ENCODE measurements at regions not wholly inside any gene's neighbourhood (a gene's known extent, or its start where the extent isn't known, plus 50 kb on each side); places are given as distances from the start of the nearest gene placed in this dataset.

GRCh38 chr18:56256659-56257058 lies 381.7 kb downstream of the TXNL1 start:
- Histone ChIP-seq H3K36me3 (ENCODE audit: control insufficient read depth, insufficient read depth, low read length) (no peaks in the 10 kb centered on the region), H3K4me3 (ENCODE audit: low read depth, low read length) (no peak overlapping the region), H3K4me1 (no peaks in the 10 kb centered on the region), H3K9me3 (no peaks in the 10 kb centered on the region), H3K27me3 (replicated peaks; ENCODE audit: control insufficient read depth, insufficient read depth, low read length) (no peaks in the 10 kb centered on the region)
- Mint-ChIP-seq H3K27ac (ENCODE audit: unreplicated experiment) (no peak overlapping the region), H3K9me3 (ENCODE audit: unreplicated experiment) (no peaks in the 10 kb centered on the region), H3K4me1 (ENCODE audit: low read depth, unreplicated experiment) (no peaks in the 10 kb centered on the region), H3K4me3 (ENCODE audit: unreplicated experiment) (no peak overlapping the region), H3K36me3 (ENCODE audit: insufficient read depth, unreplicated experiment) (no peaks in the 10 kb centered on the region), H3K27me3 (ENCODE audit: insufficient read depth, unreplicated experiment) (peaks cover 5% of the 10 kb centered on the region)
- TF ChIP-seq, protein P1, sequence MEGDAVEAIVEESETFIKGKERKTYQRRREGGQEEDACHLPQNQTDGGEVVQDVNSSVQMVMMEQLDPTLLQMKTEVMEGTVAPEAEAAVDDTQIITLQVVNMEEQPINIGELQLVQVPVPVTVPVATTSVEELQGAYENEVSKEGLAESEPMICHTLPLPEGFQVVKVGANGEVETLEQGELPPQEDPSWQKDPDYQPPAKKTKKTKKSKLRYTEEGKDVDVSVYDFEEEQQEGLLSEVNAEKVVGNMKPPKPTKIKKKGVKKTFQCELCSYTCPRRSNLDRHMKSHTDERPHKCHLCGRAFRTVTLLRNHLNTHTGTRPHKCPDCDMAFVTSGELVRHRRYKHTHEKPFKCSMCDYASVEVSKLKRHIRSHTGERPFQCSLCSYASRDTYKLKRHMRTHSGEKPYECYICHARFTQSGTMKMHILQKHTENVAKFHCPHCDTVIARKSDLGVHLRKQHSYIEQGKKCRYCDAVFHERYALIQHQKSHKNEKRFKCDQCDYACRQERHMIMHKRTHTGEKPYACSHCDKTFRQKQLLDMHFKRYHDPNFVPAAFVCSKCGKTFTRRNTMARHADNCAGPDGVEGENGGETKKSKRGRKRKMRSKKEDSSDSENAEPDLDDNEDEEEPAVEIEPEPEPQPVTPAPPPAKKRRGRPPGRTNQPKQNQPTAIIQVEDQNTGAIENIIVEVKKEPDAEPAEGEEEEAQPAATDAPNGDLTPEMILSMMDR (IDR thresholded peaks at IDR 0.05; ENCODE audit: insufficient read depth in 1 of 2, low read depth in 1 of 2, low read length in 1 of 2, severe bottlenecking in 1 of 2, unreplicated experiment in 1 of 2), result no peak
- DNase-seq, result no peak
- intact Hi-C loops (cut with micrococcal nuclease; ENCODE audit: unreplicated experiment), result no loop called here
- CTCF ChIA-PET, result no interaction called here
- no TSS peak for BruUV-seq (replicated peaks)
- POLR2A ChIA-PET, result no interaction called here

DNA sequence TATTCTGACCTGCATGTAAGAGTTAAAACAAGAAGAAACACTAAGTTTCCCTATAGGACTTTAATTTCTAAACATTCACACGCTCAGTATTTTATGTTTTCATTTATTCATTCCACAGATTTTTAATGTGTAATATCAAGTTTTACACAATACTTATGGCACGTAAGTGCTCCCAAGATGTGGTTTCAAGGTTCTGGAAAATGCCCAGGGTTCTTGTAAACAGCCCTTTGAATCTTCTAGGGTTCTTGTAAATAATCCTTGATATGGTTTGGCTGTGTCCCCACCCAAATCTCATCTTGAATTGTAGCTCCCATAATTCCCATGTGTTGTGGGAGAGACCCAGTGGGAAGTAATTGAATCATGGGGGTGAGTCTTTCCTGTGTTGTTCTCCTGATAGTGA lies 383.0 kb downstream of the TXNL1 start:
- no peaks in the 10 kb centered on the region for H3K36me3 ChIP-seq (ENCODE audit: control insufficient read depth, insufficient read depth, low read length)
- no peak overlapping the region for H3K4me3 ChIP-seq (ENCODE audit: low read depth, low read length)
- H3K27me3 Mint-ChIP-seq (ENCODE audit: insufficient read depth, unreplicated experiment), result peaks cover 5% of the 10 kb centered on the region
- intact Hi-C loops (cut with micrococcal nuclease; ENCODE audit: unreplicated experiment), result no loop called here
- H3K27me3 ChIP-seq (replicated peaks; ENCODE audit: control insufficient read depth, insufficient read depth, low read length), result no peaks in the 10 kb centered on the region
- no peaks in the 10 kb centered on the region for H3K9me3 Mint-ChIP-seq (ENCODE audit: unreplicated experiment)
- DNase-seq, result no peak
- CTCF ChIA-PET, result no interaction called here
- TF ChIP-seq, protein P1 (IDR thresholded peaks at IDR 0.05; ENCODE audit: insufficient read depth in 1 of 2, low read depth in 1 of 2, low read length in 1 of 2, severe bottlenecking in 1 of 2, unreplicated experiment in 1 of 2), result no peak
- BruUV-seq (replicated peaks), result no TSS peak
- no peaks in the 10 kb centered on the region for H3K4me1 ChIP-seq
- H3K9me3 ChIP-seq, result no peaks in the 10 kb centered on the region
- no peak overlapping the region for H3K27ac Mint-ChIP-seq (ENCODE audit: unreplicated experiment)
- H3K36me3 Mint-ChIP-seq (ENCODE audit: insufficient read depth, unreplicated experiment), result no peaks in the 10 kb centered on the region
- no peak overlapping the region for H3K4me3 Mint-ChIP-seq (ENCODE audit: unreplicated experiment)
- POLR2A ChIA-PET, result no interaction called here
- no peaks in the 10 kb centered on the region for H3K4me1 Mint-ChIP-seq (ENCODE audit: low read depth, unreplicated experiment)

DNA sequence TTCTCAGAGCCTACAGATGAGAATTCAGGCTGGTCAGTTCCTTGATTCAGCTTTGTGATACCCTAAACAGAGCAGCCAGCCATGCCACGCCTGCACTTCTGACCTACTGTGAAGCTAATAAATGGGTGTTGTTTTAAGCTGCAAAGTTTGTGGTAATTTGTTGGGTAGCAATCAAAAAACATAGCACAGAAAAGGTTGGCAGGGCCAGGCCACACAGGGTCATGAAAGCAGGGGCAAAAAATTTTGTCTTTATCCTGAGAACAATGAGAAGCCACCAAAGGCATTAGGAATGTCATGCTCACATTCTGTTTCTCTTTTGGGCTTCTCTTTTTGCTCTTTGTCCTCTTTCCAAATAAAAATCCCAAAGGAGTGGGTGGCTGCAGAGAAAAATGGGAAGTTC lies 385.9 kb downstream of the TXNL1 start:
- BruUV-seq (replicated peaks), result no TSS peak
- peaks cover 5% of the 10 kb centered on the region for H3K27me3 Mint-ChIP-seq (ENCODE audit: insufficient read depth, unreplicated experiment)
- H3K4me1 ChIP-seq, result no peaks in the 10 kb centered on the region
- intact Hi-C loops (cut with micrococcal nuclease; ENCODE audit: unreplicated experiment), result no loop called here
- H3K4me3 Mint-ChIP-seq (ENCODE audit: unreplicated experiment), result no peak overlapping the region
- H3K9me3 Mint-ChIP-seq (ENCODE audit: unreplicated experiment), result no peaks in the 10 kb centered on the region
- H3K4me1 Mint-ChIP-seq (ENCODE audit: low read depth, unreplicated experiment), result no peaks in the 10 kb centered on the region
- no peak overlapping the region for H3K27ac Mint-ChIP-seq (ENCODE audit: unreplicated experiment)
- no peaks in the 10 kb centered on the region for H3K27me3 ChIP-seq (replicated peaks; ENCODE audit: control insufficient read depth, insufficient read depth, low read length)
- TF ChIP-seq, protein P1 (IDR thresholded peaks at IDR 0.05; ENCODE audit: insufficient read depth in 1 of 2, low read depth in 1 of 2, low read length in 1 of 2, severe bottlenecking in 1 of 2, unreplicated experiment in 1 of 2), result no peak
- H3K36me3 ChIP-seq (ENCODE audit: control insufficient read depth, insufficient read depth, low read length), result no peaks in the 10 kb centered on the region
- H3K4me3 ChIP-seq (ENCODE audit: low read depth, low read length), result no peak overlapping the region
- ChIA-PET POLR2A (no interaction called here), CTCF (no interaction called here)
- H3K36me3 Mint-ChIP-seq (ENCODE audit: insufficient read depth, unreplicated experiment), result no peaks in the 10 kb centered on the region
- no peaks in the 10 kb centered on the region for H3K9me3 ChIP-seq
- no peak for DNase-seq

Measured in Caco-2 (cell line).